Inflammatory macrophage treated with lipopolysaccharide for 1 hour (primary cell): ENCODE measurements at regions not wholly inside any gene's neighbourhood (a gene's known extent, or its start where the extent isn't known, plus 50 kb on each side); places are given as distances from the start of the nearest gene placed in this dataset.

ENCODE experiments used
- DNase-seq, 2 donors: peaks; one replicate each; pipeline ENCODE4 v3.0.0-alpha.2; 2020 to 2022

- no peak for DNase-seq
These were observed 215.9 kb downstream of the SP3 start for GRCh38 chr2:173749315-173749714.

- DNase-seq, result no peak
These were observed 214.8 kb downstream of the SP3 start for GRCh38 chr2:173750353-173750801.

- DNase-seq, result no peak
These were observed 214.3 kb downstream of the SP3 start for GRCh38 chr2:173750831-173751230.

GRCh38 chr2:173751245-173751975 is 213.8 kb downstream of the SP3 start:
- DNase-seq, result no peak

- DNase-seq, result no peak
These were observed 213.0 kb downstream of the SP3 start for GRCh38 chr2:173752152-173752551.

- DNase-seq, result no peak
These were observed 211.7 kb downstream of the SP3 start for GRCh38 chr2:173753441-173753840.

- DNase-seq, result no peak
These were observed 211.0 kb downstream of the SP3 start for GRCh38 chr2:173754165-173754564.

GRCh38 chr2:173754837-173755236 is 210.3 kb downstream of the SP3 start:
- no peak for DNase-seq

- DNase-seq, result no peak
These were observed 209.4 kb downstream of the SP3 start for GRCh38 chr2:173755798-173756197.

- DNase-seq, result no peak
These were observed 205.2 kb downstream of the SP3 start for GRCh38 chr2:173759959-173760358.

GRCh38 chr2:173760553-173760952 is 204.6 kb downstream of the SP3 start:
- DNase-seq, result no peak

GRCh38 chr2:173761603-173762119 is 203.5 kb downstream of the SP3 start:
- DNase-seq, result no peak

GRCh38 chr2:173762221-173762620 is 203.0 kb downstream of the SP3 start:
- DNase-seq, result no peak

GRCh38 chr2:173762864-173763263 is 202.3 kb downstream of the SP3 start:
- no peak for DNase-seq

- no peak for DNase-seq
These were observed 201.5 kb downstream of the SP3 start for GRCh38 chr2:173763641-173764040.

GRCh38 chr2:173764094-173764493 is 201.1 kb downstream of the SP3 start:
- no peak for DNase-seq

GRCh38 chr2:173766537-173767289 is 198.5 kb downstream of the SP3 start:
- no peak for DNase-seq

- no peak for DNase-seq
These were observed 194.1 kb downstream of the SP3 start for GRCh38 chr2:173770947-173771678.

- DNase-seq, result no peak
These were observed 193.0 kb downstream of the SP3 start for GRCh38 chr2:173772205-173772604.

- no peak for DNase-seq
These were observed 192.1 kb downstream of the SP3 start for GRCh38 chr2:173773076-173773475.

- no peak for DNase-seq
These were observed 189.7 kb downstream of the SP3 start for GRCh38 chr2:173775440-173775839.

- no peak for DNase-seq
These were observed 182.5 kb downstream of the SP3 start for GRCh38 chr2:173782681-173783080.

GRCh38 chr2:173783382-173783781 is 181.8 kb downstream of the SP3 start:
- DNase-seq, result no peak
